HepG2 (cell line): ENCODE measurements at regions not wholly inside any gene's neighbourhood (a gene's known extent, or its start where the extent isn't known, plus 50 kb on each side); places are given as distances from the start of the nearest gene placed in this dataset.
"Not testable (repeated sequence)": the region's sequence is repeated elsewhere in the genome, so short reads cannot be mapped to it uniquely, and the experiment has no call there.

Experiments
- ATAC-seq: fragments of 200-7000 bp; cut with Tn5 transposase; 3 replicates; pipeline ENCODE4 v1.9.1; 2020; ENCODE audit warnings: mild to moderate bottlenecking, moderate library complexity
- BruUV-seq: library from RNA; stranded (reverse); fragments of 400-500 nt; replicated peaks from 2 replicates; lab custom pipeline; 2021; lab: Mats Ljungman, UMichigan
- CTCF ChIA-PET: fragments of 300-600 bp; formaldehyde crosslinking; extraction: SDS; loops from one replicate; lab custom pipeline; 2021; ENCODE audit warnings: low total read pairs, inconsistent platforms, low intra/inter-chr PET ratio; lab: Yijun Ruan, JAX
- POLR2A ChIA-PET: fragments of 350-600 bp; sonication (Branson Sonifier 250); formaldehyde crosslinking; loops from one replicate; lab custom pipeline; 2020; ENCODE audit warnings: antibody characterized with exemption, inconsistent platforms; lab: Yijun Ruan, JAX
- DNase-seq: peaks from one replicate; pipeline ENCODE4 v3.0.0-alpha.2; 2015; ENCODE audit warnings: low spot score
- FAIRE-seq: peaks from 3 replicates; lab custom pipeline; 2011; peaks lifted over from hg19 to GRCh38; lab: Jason Lieb, UNC
- H2AFZ ChIP-seq: one replicate; pipeline ENCODE4 v1.6.1; 2011; ENCODE audit warnings: low read length, inconsistent platforms
- H3K27ac ChIP-seq: fragments of 300-600 bp; 3 replicates; pipeline ENCODE4 v1.8.0; 2011; ENCODE audit warnings: mixed run types, mild to moderate bottlenecking, mixed read lengths, low read length, inconsistent platforms; ENCODE audit not compliant: insufficient read depth; ENCODE audit errors: extremely low read length
- H3K27me3 ChIP-seq, 2 experiments: fragments of 200-600 bp in 1 of 2; 2 replicates in 1 of 2; 3 replicates in 1 of 2; pipeline versions ENCODE4 v1.6.0 to v1.8.0; 2011; ENCODE audit warnings: low read length in 2 of 2, mild to moderate bottlenecking in 2 of 2, moderate library complexity in 2 of 2, inconsistent platforms in 1 of 2; ENCODE audit not compliant: insufficient read depth in 2 of 2, control insufficient read depth in 1 of 2
- H3K36me3 ChIP-seq, 2 experiments: fragments of 200-600 bp in 1 of 2; replicated peaks in 1 of 2; 2 replicates in 1 of 2; 3 replicates in 1 of 2; pipeline versions ENCODE4 v1.5.1 to v1.8.0; 2011; ENCODE audit warnings: low read length in 2 of 2, inconsistent platforms in 1 of 2; ENCODE audit not compliant: insufficient read depth in 2 of 2, control insufficient read depth in 1 of 2
- H3K4me1 ChIP-seq: 2 replicates; pipeline ENCODE4 v1.5.1; 2012; ENCODE audit warnings: low read length, inconsistent platforms; ENCODE audit not compliant: insufficient read depth
- H3K4me2 ChIP-seq: 2 replicates; pipeline ENCODE4 v1.6.0; 2011; ENCODE audit warnings: low read depth, low read length, inconsistent platforms
- H3K4me3 ChIP-seq, 3 experiments: fragments of 200-600 bp in 1 of 3; sonication (generic), shearing (Covaris generic) in 1 of 3; replicated peaks in 1 of 3; 2 replicates each; pipeline ENCODE4 v1.5.1; 2011 to 2016; ENCODE audit warnings: low read length in 3 of 3, inconsistent platforms in 2 of 3, low read depth in 2 of 3, mild to moderate bottlenecking in 2 of 3, control low read depth in 1 of 3, mixed read lengths in 1 of 3; ENCODE audit not compliant: insufficient read depth in 1 of 3
- H3K79me2 ChIP-seq: one replicate; pipeline ENCODE4 v1.6.1; 2011; ENCODE audit warnings: low read length, inconsistent platforms; ENCODE audit not compliant: insufficient read depth
- H3K9ac ChIP-seq: 2 replicates; pipeline ENCODE4 v1.6.0; 2011; ENCODE audit warnings: mild to moderate bottlenecking, low read depth, low read length, inconsistent platforms; ENCODE audit not compliant: insufficient read depth
- H3K9me3 ChIP-seq: 2 replicates; pipeline ENCODE4 v1.5.1; 2012; ENCODE audit warnings: mild to moderate bottlenecking, low read length
- H4K20me1 ChIP-seq: 2 replicates; pipeline ENCODE4 v1.6.0; 2011; ENCODE audit warnings: inconsistent platforms, mild to moderate bottlenecking, low read length, moderate library complexity; ENCODE audit not compliant: insufficient read depth
- HNF4A ChIP-seq: sonication (generic); formaldehyde crosslinking; IDR thresholded peaks from 2 replicates; pipeline ENCODE4 v1.4.0; 2020; ENCODE audit warnings: missing genetic modification reagents
- MEIS2 ChIP-seq: sonication (generic); formaldehyde crosslinking; IDR thresholded peaks from 2 replicates; pipeline ENCODE4 v1.9.0; 2021; ENCODE audit warnings: mild to moderate bottlenecking, missing genetic modification reagents
- MXI1 ChIP-seq: IDR thresholded peaks from 3 replicates; pipeline ENCODE4 v1.6.1; 2012; ENCODE audit warnings: low read depth, low read length, inconsistent platforms, borderline replicate concordance
- NR2C2 ChIP-seq: sonication (generic); formaldehyde crosslinking; IDR thresholded peaks from 2 replicates; pipeline ENCODE4 v1.4.0; 2020; ENCODE audit warnings: missing genetic modification reagents, mild to moderate bottlenecking, moderate library complexity, borderline replicate concordance
- RELA ChIP-seq: sonication (generic); formaldehyde crosslinking; IDR thresholded peaks from 2 replicates; pipeline ENCODE4 v1.4.0; 2020; ENCODE audit warnings: missing genetic modification reagents
- SMAD3 ChIP-seq: sonication (generic); formaldehyde crosslinking; IDR thresholded peaks from 2 replicates; pipeline ENCODE4 v1.4.0; 2020; ENCODE audit warnings: missing genetic modification reagents
- ZNF317 ChIP-seq: sonication (generic); formaldehyde crosslinking; IDR thresholded peaks from 2 replicates; pipeline ENCODE4 v1.5.0; 2020; ENCODE audit warnings: mild to moderate bottlenecking, missing genetic modification reagents
- ZNF383 ChIP-seq: sonication (generic); formaldehyde crosslinking; IDR thresholded peaks from 2 replicates; pipeline ENCODE4 v1.4.0; 2020; ENCODE audit warnings: missing genetic modification reagents, mild to moderate bottlenecking, borderline replicate concordance
- ZNF569 ChIP-seq: sonication (generic); formaldehyde crosslinking; IDR thresholded peaks from 2 replicates; pipeline ENCODE4 v1.5.0; 2020; ENCODE audit warnings: mild to moderate bottlenecking, missing genetic modification reagents, moderate library complexity, borderline replicate concordance
- ZNF678 ChIP-seq: sonication (generic); formaldehyde crosslinking; IDR thresholded peaks from 2 replicates; pipeline ENCODE4 v1.4.0; 2020; ENCODE audit warnings: mild to moderate bottlenecking, missing genetic modification reagents
- ZNF709 ChIP-seq: sonication (generic); formaldehyde crosslinking; IDR thresholded peaks from 2 replicates; pipeline ENCODE4 v1.5.0; 2020; ENCODE audit warnings: mild to moderate bottlenecking, missing genetic modification reagents
- ZNF724P ChIP-seq: sonication (generic); formaldehyde crosslinking; IDR thresholded peaks from 2 replicates; pipeline ENCODE4 v1.8.0; 2022; ENCODE audit warnings: missing genetic modification reagents, borderline replicate concordance
- WGBS: methylation state at CpG from one replicate; pipeline ENCODE4 v1.1.6; 2017; ENCODE audit warnings: low lambda C conversion rate; 5-methylcytosine and 5-hydroxymethylcytosine counted together
- in situ Hi-C: cut with HindIII; loops from 2 replicates; pipeline ENCODE4 v1.10.0; 2017; ENCODE audit warnings: low pct_unique_long_range_greater_than_20kb; ENCODE audit not compliant: extremely low pct_ligation_motif_present
- intact Hi-C: fragments of 100-400 bp; cut with micrococcal nuclease; formaldehyde crosslinking; loops from one replicate; pipeline ENCODE4 v1.10.0; 2022; ENCODE audit not compliant: unreplicated experiment
- TF ChIP-seq, protein P1 (sequence below): IDR thresholded peaks from 2 replicates; pipeline ENCODE4 v1.6.1; 2016; ENCODE audit warnings: low read depth
- TF ChIP-seq, protein P2 (sequence below): sonication (generic); formaldehyde crosslinking; IDR thresholded peaks from 2 replicates; pipeline ENCODE4 v1.8.1; 2023; ENCODE audit warnings: mild to moderate bottlenecking, missing genetic modification reagents

DNA sequence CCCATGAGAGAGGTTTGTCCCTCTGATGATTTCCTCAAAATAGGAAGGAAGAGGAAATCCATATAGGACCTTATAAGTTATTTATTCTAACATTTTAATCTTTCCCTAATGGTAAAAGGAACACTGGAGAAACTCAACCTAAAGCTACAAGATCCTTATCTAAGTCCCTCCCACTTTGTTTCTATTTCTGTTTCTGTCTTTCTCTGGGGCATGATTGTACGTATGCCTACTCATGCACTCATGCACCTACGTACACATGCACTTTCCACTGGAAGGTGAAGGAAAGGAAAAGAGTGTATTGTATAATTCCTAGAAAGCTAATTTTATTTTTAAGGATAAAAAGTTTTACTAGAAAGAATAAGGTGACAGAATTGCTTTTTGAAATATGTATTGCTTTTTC lies 125.0 kb downstream of the RAB38 start:
- CTCF ChIA-PET, result no interaction called here
- H3K27ac ChIP-seq, result no peak overlapping the region
- no peak for DNase-seq
- TF ChIP-seq ZNF569 (CRISPR knock-in tag) (no peak), ZNF709 (CRISPR knock-in tag) (no peak), HNF4A (no peak), MXI1 (no peak), ZNF678 (CRISPR knock-in tag) (no peak), ZNF383 (CRISPR knock-in tag) (no peak), SMAD3 (CRISPR knock-in tag) (no peak), RELA (CRISPR knock-in tag) (no peak), NR2C2 (CRISPR knock-in tag) (no peak), ZNF724P (CRISPR knock-in tag) (no peak), MEIS2 (CRISPR knock-in tag) (no peak), ZNF317 (CRISPR knock-in tag) (no peak)
- TF ChIP-seq, protein P1, sequence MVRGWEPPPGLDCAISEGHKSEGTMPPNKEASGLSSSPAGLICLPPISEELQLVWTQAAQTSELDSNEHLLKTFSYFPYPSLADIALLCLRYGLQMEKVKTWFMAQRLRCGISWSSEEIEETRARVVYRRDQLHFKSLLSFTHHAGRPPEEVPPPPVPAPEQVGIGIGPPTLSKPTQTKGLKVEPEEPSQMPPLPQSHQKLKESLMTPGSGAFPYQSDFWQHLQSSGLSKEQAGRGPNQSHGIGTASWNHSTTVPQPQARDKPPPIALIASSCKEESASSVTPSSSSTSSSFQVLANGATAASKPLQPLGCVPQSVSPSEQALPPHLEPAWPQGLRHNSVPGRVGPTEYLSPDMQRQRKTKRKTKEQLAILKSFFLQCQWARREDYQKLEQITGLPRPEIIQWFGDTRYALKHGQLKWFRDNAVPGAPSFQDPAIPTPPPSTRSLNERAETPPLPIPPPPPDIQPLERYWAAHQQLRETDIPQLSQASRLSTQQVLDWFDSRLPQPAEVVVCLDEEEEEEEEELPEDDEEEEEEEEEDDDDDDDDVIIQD (CRISPR knock-in tag), result no peak
- TF ChIP-seq, protein P2, sequence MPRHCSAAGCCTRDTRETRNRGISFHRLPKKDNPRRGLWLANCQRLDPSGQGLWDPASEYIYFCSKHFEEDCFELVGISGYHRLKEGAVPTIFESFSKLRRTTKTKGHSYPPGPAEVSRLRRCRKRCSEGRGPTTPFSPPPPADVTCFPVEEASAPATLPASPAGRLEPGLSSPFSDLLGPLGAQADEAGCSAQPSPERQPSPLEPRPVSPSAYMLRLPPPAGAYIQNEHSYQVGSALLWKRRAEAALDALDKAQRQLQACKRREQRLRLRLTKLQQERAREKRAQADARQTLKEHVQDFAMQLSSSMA (CRISPR knock-in tag), result no peak
- intact Hi-C loops (no loop called here), in situ Hi-C loops (no loop called here)
- H3K4me3 ChIP-seq, result no peak overlapping the region
- WGBS, result 6% methylated on average over 2 of the region's 2 CpGs
- no peak overlapping the region for H2AFZ ChIP-seq
- no TSS peak for BruUV-seq
- no peak for FAIRE-seq
- H3K27me3 ChIP-seq, result no peaks in the 10 kb centered on the region
- POLR2A ChIA-PET, result no interaction called here
- H3K9me3 ChIP-seq, result no peaks in the 10 kb centered on the region
- no peaks in the 10 kb centered on the region for H3K79me2 ChIP-seq
- ATAC-seq, result no peak
- no peaks in the 10 kb centered on the region for H4K20me1 ChIP-seq
- H3K9ac ChIP-seq, result no peak overlapping the region
- H3K4me2 ChIP-seq, result no peak overlapping the region
- no peaks in the 10 kb centered on the region for H3K4me1 ChIP-seq
- no peaks in the 10 kb centered on the region for H3K36me3 ChIP-seq

DNA sequence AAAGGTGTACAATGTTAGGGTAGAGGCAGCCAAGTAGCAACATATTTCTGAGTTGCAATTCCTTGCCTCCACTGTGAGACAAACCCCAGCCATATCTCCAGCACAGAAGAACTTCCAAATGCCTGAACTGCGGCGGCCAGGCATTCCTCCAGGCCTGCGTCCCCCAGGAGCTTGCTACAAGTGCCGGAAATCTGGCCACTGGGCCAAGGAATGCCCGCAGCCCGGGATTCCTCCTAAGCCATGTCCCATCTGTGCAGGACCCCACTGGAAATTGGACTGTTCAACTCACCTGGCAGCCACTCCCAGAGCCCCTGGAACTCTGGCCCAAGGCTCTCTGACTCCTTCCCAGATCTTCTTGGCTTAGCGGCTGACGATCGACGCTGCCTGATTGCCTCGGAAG lies 130.0 kb downstream of the RAB38 start:
- in situ Hi-C loops, H3K27ac ChIP-seq, H3K4me3 ChIP-seq, FAIRE-seq, ATAC-seq, CTCF ChIA-PET, BruUV-seq, H4K20me1 ChIP-seq, DNase-seq, H3K4me1 ChIP-seq, H3K27me3 ChIP-seq, H3K9ac ChIP-seq, intact Hi-C loops, H3K79me2 ChIP-seq, H2AFZ ChIP-seq, H3K4me2 ChIP-seq, H3K36me3 ChIP-seq, H3K9me3 ChIP-seq, POLR2A ChIA-PET: not testable (repeated sequence)
- 87% methylated on average over 5 of the region's 11 CpGs for WGBS
